H7 (cell line): ENCODE measurements at regions not wholly inside any gene's neighbourhood (a gene's known extent, or its start where the extent isn't known, plus 50 kb on each side); places are given as distances from the start of the nearest gene placed in this dataset.
A peak's percentile ranks its signal among the peaks of the same experiment; 100 is the strongest.

Source experiments
- DNase-seq: peaks from one replicate; pipeline ENCODE4 v3.0.0; 2012
- H3K27me3 ChIP-seq: 2 replicates; pipeline ENCODE4 v1.6.0; 2011; ENCODE audit warnings: mild to moderate bottlenecking, low read length; ENCODE audit not compliant: control insufficient read depth, insufficient read depth
- H3K36me3 ChIP-seq: replicated peaks from 2 replicates; pipeline ENCODE4 v1.5.1; 2011; ENCODE audit warnings: low read length; ENCODE audit not compliant: control insufficient read depth, insufficient read depth
- H3K4me3 ChIP-seq: 2 replicates; pipeline ENCODE4 v1.5.1; 2011; ENCODE audit warnings: low read depth, mild to moderate bottlenecking, control low read depth, low read length, moderate library complexity; ENCODE audit not compliant: insufficient read depth

- peak; percentile 77 for DNase-seq
- H3K36me3 ChIP-seq: no peaks in the 10 kb centered on the region
- H3K4me3 ChIP-seq: no peak overlapping the region
- H3K27me3 ChIP-seq: no peaks in the 10 kb centered on the region
Observed at GRCh38 chr6:99219788-99220187, 129.7 kb downstream of the FAXC start.

- peak; percentile 26 for DNase-seq
- no peaks in the 10 kb centered on the region for H3K36me3 ChIP-seq
- H3K4me3 ChIP-seq: no peak overlapping the region
- H3K27me3 ChIP-seq: no peaks in the 10 kb centered on the region
Observed at GRCh38 chr6:99216959-99217358, 132.5 kb downstream of the FAXC start.

DNA sequence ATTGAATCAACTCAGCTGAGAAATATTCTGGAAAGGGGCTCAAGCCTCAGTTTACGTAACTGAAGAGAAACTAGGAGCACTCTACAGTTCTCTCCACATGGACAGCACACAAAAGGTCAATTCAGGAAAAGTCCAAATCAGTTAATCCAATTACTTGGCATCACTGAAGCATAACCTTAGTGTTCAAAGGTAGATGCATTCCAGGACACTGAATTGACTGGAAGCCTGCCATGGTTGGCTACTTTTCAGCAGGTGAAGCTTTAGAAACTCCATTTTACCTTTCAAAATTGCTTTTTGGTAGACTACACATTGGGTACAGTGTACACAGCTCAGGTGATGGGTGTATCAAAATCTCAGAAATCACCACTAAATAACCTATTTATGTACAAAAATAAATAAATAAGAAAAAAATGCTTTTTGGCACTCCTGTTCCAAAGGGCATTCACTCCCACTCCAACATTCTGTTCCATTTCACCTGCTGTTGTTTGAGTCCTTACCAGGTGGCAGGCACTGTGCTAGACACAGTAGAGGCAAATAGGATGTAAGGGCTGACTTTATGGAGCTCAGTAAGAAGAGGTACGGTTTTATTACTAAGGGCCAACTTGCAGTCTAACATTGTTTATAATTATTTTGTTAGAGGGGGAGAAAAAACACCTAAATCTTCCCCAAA is 153.4 kb downstream of the FAXC start:
- no peak for DNase-seq
- H3K36me3 ChIP-seq: no peaks in the 10 kb centered on the region
- H3K4me3 ChIP-seq: no peak overlapping the region
- H3K27me3 ChIP-seq: no peaks in the 10 kb centered on the region

DNA sequence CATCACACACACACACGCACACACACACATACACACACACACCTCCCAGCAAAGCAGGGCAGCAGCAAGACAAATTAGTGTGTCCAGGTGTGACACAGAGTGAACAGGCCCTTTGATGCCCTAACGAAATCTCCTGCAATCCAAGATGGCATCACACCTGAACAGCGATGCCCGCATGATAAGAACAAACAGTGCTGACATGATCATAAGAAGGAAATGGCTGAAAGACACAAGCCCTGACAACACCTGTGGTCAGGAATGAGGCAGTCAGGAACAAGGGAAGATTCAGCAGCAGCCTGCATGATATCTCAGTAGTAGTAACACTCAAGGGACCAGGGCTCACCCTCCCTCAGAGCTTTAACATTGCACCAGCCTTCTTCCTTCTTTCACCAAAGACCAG is 156.9 kb downstream of the FAXC start:
- DNase-seq: no peak
- H3K27me3 ChIP-seq: no peaks in the 10 kb centered on the region

DNA sequence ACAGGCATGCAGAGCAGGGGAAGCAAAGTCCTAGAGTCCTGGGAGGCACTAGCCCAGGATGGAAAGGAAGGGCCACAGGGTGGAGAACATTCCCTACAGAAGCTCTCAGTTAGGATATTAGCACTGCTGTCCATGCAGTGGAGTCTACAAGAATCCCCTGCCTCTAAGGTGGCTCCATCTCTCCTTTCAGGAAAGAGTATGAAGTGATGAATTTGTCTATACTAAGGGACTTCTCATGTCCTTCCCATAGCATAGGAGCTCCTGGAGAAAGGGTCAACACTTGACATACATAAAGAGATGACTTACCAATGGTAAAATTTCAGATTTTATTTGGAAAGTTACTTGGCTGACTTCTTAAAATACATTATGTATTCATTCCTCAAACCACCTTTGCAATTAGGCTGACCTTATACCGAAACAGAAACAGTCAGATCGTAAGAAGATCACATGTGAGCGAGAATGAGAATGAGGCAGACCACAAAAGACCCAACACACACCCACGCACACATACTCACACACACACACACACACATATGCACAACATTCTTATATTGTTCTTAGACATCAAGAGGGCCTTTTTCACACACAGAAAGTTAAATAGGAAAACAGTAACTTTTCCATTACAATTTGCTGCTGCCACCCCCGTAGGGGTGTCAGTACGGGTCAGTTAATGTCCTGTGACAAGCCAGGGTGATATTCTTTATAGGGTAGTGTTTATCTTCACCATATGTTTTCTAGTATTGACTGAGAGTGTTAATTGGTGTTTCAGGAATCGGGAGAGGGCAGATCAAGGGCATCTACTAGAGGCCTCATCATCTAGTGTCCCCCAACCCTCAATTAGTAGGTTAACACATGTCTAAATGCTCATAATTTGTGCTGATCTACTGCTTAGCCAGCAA is 159.4 kb downstream of the FAXC start:
- no peaks in the 10 kb centered on the region for H3K27me3 ChIP-seq
- no peak for DNase-seq
- H3K4me3 ChIP-seq: no peak overlapping the region
- no peaks in the 10 kb centered on the region for H3K36me3 ChIP-seq

More for the DNA sequence above, 156.9 kb downstream of the FAXC start:
- Histone ChIP-seq H3K4me3 (no peak overlapping the region), H3K36me3 (no peaks in the 10 kb centered on the region)

GRCh38 chr6:99187429-99187828 is 162.0 kb downstream of the FAXC start:
- no peak overlapping the region for H3K4me3 ChIP-seq
- H3K36me3 ChIP-seq: no peaks in the 10 kb centered on the region
- DNase-seq: no peak
- H3K27me3 ChIP-seq: no peaks in the 10 kb centered on the region

DNA sequence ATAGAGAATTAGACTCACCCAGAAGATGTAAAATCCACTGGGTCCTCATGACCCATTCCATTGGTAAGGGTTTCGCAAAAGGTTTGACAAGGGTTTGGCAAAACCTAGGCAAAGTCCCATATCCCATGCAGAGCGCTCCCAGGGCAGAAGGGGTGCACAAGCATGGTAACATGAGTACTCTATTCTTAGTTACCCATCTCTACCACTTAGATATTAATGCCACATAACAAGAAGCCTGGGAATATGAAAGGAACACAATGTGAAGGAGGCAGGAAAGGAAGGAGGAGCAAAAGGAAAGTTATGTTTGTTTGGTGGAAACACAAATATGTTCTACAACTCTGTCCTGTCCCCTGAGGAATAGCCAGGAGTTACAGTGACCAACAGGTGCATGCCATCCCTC is 163.1 kb downstream of the FAXC start:
- no peak overlapping the region for H3K4me3 ChIP-seq
- H3K36me3 ChIP-seq: no peaks in the 10 kb centered on the region
- no peaks in the 10 kb centered on the region for H3K27me3 ChIP-seq
- DNase-seq: no peak

- H3K27me3 ChIP-seq: no peaks in the 10 kb centered on the region
- H3K4me3 ChIP-seq: no peak overlapping the region
- DNase-seq: no peak
- no peaks in the 10 kb centered on the region for H3K36me3 ChIP-seq
Observed at GRCh38 chr6:99185525-99185924, 163.9 kb downstream of the FAXC start.

DNA sequence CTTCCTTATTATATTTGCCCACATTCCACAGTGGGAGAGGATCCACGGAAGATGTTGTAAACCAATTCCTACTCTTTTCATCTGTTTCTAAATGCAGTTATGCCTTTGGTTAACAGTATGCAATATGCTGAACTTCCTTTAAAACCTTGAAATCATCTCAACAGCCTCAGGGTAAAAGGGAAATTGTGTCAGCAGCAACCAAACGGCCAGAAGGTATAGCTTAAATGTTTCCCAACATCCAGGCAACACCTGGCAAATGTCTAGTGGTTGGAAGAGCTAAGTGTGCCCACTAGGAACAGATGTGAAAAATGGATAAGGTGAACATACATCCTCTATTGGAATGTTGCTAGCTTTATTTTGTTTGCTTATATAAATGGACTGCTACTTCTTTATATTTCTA is 164.8 kb downstream of the FAXC start:
- Histone ChIP-seq H3K36me3 (no peaks in the 10 kb centered on the region), H3K4me3 (no peak overlapping the region), H3K27me3 (no peaks in the 10 kb centered on the region)
- DNase-seq: no peak

DNA sequence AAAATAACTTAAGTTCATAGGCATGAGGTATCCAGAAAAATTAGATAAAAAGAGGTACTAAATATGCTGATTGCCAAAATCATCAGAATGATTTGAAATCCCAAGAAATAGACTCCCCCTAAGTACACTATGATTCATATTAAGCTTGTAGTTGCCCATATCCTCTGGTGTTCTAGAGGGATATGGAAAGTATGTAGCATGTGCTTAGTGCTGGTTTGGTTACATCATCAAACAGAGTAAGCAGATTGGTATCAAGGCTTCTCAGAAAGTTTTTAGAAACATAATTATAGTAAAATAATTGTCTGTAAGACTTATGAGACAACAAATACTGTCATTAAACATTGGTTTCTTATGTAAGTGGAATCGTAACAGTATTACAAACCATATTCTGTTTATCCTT is 166.4 kb downstream of the FAXC start:
- Histone ChIP-seq H3K4me3 (no peak overlapping the region), H3K36me3 (no peaks in the 10 kb centered on the region), H3K27me3 (no peaks in the 10 kb centered on the region)
- no peak for DNase-seq

DNA sequence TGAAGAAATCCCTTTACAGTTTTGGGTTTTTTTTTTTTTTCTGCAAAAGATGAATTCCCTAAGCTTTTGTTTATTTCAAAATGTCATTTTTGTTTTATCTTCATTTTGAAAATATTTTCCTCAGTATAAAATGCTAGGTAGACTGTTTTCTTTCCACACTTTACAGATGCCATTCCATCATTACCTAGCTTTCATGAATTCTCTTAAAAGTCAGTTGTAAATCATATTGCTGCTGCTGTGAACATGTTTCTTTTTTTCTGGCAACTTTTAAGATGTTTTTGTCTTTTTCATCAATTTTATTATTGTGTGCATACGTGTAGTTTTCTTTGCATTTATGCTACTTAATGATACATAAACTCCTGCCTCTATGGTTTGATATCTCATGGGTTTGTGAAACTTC is 168.3 kb downstream of the FAXC start:
- DNase-seq: no peak
- Histone ChIP-seq H3K4me3 (no peak overlapping the region), H3K36me3 (no peaks in the 10 kb centered on the region), H3K27me3 (no peaks in the 10 kb centered on the region)

- H3K27me3 ChIP-seq: no peaks in the 10 kb centered on the region
- H3K36me3 ChIP-seq: no peaks in the 10 kb centered on the region
- DNase-seq: no peak
- H3K4me3 ChIP-seq: no peak overlapping the region
Observed at GRCh38 chr6:99178168-99178567, 171.3 kb downstream of the FAXC start.

DNA sequence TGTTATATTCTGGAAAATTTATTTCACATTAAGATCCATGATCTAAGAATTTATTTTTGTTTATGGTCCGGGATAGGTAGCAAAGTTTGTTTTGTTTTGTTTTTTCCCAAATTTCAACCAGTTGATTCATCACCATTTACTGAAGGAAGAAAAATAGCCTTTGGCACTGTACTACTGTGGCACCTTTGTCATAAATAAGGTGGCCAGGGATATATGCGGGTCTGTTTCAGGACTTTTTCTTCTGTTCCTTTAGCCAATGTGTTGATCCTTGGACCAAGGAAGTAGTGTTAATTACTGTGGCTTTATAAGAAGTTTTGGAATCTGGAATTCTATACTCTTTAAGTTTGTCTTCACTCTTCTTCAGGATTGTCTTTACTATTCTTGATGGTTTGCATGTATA is 171.7 kb downstream of the FAXC start:
- DNase-seq: no peak
- Histone ChIP-seq H3K36me3 (no peaks in the 10 kb centered on the region), H3K27me3 (no peaks in the 10 kb centered on the region), H3K4me3 (no peak overlapping the region)

DNA sequence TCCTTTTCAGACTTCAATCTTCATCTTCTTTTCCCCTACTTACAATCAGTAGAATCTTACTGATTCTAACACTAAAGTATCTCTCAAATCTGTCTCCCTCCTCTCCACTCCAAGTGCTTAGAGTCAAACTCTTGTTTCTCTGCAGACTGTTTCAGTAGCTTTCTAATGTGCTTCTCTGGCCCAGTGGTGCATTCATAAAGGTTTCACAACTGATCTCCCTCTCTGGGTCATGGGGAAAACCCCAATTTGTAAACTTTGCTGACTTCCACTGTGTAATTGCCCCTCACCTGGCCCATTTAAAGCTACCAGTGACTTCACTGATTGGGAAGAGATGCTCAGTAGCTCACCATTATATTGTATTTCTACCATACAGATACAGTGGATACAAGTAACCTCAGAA is 183.6 kb downstream of the FAXC start:
- no peak for DNase-seq
- no peaks in the 10 kb centered on the region for H3K27me3 ChIP-seq
- no peaks in the 10 kb centered on the region for H3K36me3 ChIP-seq
- no peak overlapping the region for H3K4me3 ChIP-seq

- DNase-seq: no peak
- H3K36me3 ChIP-seq: no peaks in the 10 kb centered on the region
- no peaks in the 10 kb centered on the region for H3K27me3 ChIP-seq
- no peak overlapping the region for H3K4me3 ChIP-seq
Observed at GRCh38 chr6:99152347-99152643, 197.2 kb downstream of the FAXC start.
